Uterus (tissue), 2 donors: ENCODE measurements at regions not wholly inside any gene's neighbourhood (a gene's known extent, or its start where the extent isn't known, plus 50 kb on each side); places are given as distances from the start of the nearest gene placed in this dataset.

Experiments used
- POLR2A ChIP-seq, 2 donors: fragments of 450-650 bp; IDR thresholded peaks; one replicate each; pipeline ENCODE4 v1.6.1; 2016; ENCODE audit warnings: antibody characterized with exemption in 2 of 2, mild to moderate bottlenecking in 1 of 2, moderate library complexity in 1 of 2
- TF ChIP-seq, protein P1 (sequence below), 4 experiments: fragments of 200-600 bp in 2 of 4; fragments of 450-650 bp in 2 of 4; sonication (generic) in 2 of 4; IDR thresholded peaks; one replicate each; pipeline ENCODE4 v1.5.1; 2016 to 2019; ENCODE audit warnings: antibody characterized with exemption in 4 of 4, mild to moderate bottlenecking in 2 of 4, moderate library complexity in 1 of 4

- TF ChIP-seq, protein P1, sequence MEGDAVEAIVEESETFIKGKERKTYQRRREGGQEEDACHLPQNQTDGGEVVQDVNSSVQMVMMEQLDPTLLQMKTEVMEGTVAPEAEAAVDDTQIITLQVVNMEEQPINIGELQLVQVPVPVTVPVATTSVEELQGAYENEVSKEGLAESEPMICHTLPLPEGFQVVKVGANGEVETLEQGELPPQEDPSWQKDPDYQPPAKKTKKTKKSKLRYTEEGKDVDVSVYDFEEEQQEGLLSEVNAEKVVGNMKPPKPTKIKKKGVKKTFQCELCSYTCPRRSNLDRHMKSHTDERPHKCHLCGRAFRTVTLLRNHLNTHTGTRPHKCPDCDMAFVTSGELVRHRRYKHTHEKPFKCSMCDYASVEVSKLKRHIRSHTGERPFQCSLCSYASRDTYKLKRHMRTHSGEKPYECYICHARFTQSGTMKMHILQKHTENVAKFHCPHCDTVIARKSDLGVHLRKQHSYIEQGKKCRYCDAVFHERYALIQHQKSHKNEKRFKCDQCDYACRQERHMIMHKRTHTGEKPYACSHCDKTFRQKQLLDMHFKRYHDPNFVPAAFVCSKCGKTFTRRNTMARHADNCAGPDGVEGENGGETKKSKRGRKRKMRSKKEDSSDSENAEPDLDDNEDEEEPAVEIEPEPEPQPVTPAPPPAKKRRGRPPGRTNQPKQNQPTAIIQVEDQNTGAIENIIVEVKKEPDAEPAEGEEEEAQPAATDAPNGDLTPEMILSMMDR (IDR thresholded peaks at IDR 0.05) = no peak
- no peak for TF ChIP-seq POLR2A (IDR thresholded peaks at IDR 0.05)
Observed at GRCh38 chr14:27315477-27315876, 717.6 kb upstream of the NOVA1 start.
